ENCODE measurements at regions not wholly inside any gene's neighbourhood (a gene's known extent, or its start where the extent isn't known, plus 50 kb on each side); places are given as distances from the start of the nearest gene placed in this dataset.

DNA sequence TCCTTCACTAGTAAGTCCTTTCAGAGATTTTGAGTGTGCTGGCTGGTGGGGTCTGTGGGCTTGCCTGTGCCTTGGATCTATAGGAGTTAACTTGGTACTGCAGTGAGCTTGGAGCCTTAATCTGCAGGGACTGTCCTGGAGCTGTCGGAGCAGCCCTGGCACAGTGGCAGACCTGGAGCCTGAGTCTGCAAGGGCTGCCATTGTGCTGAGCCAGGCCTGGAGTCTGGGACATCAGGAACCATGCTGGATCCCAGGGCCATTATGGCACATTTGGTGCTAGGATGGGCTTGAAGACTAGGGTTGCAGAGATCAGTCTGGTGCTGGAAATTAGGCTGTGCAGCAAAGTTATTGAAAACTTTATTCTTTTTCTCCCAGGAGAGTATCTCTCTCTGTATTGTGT, 665.4 kb downstream of the METTL15 start:
- TF ChIP-seq ZNF37A (tag by site-specific recombination; IDR thresholded peaks at IDR 0.05), result no peak
- TF ChIP-seq ZNF561 (tag by site-specific recombination; IDR thresholded peaks at IDR 0.05; ENCODE audit: borderline replicate concordance), result no peak
- no peak for TF ChIP-seq ZNF19 (tag by site-specific recombination; IDR thresholded peaks at IDR 0.05; ENCODE audit: low read depth)
- no peak for TF ChIP-seq BCL11A (tag by site-specific recombination; IDR thresholded peaks at IDR 0.05; ENCODE audit: low read depth)
- CTCF ChIA-PET, result interaction anchor here (0.6 kb wide), 1 partner anchor 103 kb away, joined by 3 read pairs; no protein-coding TSS in a partner anchor
- no peaks in the 10 kb centered on the region for H3K36me3 ChIP-seq (ENCODE audit: control insufficient read depth in 2 of 2, insufficient read depth in 1 of 2, low read length in 2 of 2)
- no peak overlapping the region for H3K27ac ChIP-seq (ENCODE audit: extremely low read depth, low read depth, low read length)
- no peaks in the 10 kb centered on the region for H3K4me1 ChIP-seq (ENCODE audit: control insufficient read depth, insufficient read depth, low read length)
- POLR2A ChIA-PET, result no interaction called here
- H3K4me3 ChIP-seq (ENCODE audit: low read depth, low read length), result no peak overlapping the region
- no peaks in the 10 kb centered on the region for H3K9me3 ChIP-seq (ENCODE audit: control insufficient read depth, insufficient read depth, low read depth, low read length)

DNA sequence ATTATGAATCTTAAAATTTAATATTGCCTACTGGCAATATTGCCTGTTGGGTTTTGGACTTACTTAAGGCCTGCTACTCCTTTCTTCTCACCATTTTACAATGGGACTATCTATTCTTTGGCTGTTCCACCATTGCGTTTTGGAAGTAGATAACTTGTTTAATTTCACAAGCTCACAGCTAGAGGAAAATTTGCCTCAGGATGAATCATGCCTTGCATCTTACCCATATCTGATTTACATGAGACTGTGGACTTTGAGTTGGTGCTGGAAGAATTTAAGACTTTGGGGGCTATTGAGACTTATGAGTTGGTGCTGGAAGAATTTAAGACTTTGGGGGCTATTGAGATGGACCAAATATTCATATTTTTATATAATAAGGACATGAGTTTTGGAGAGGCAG, 662.6 kb downstream of the METTL15 start:
- ChIA-PET POLR2A (no interaction called here), CTCF (no interaction called here)
- Histone ChIP-seq H3K27ac (ENCODE audit: extremely low read depth, low read depth, low read length) (no peak overlapping the region), H3K36me3 (ENCODE audit: control insufficient read depth in 2 of 2, insufficient read depth in 1 of 2, low read length in 2 of 2) (no peaks in the 10 kb centered on the region), H3K9me3 (ENCODE audit: control insufficient read depth, insufficient read depth, low read depth, low read length) (no peaks in the 10 kb centered on the region), H3K4me3 (ENCODE audit: low read depth, low read length) (no peak overlapping the region), H3K4me1 (ENCODE audit: control insufficient read depth, insufficient read depth, low read length) (no peaks in the 10 kb centered on the region)
- TF ChIP-seq, protein P1, sequence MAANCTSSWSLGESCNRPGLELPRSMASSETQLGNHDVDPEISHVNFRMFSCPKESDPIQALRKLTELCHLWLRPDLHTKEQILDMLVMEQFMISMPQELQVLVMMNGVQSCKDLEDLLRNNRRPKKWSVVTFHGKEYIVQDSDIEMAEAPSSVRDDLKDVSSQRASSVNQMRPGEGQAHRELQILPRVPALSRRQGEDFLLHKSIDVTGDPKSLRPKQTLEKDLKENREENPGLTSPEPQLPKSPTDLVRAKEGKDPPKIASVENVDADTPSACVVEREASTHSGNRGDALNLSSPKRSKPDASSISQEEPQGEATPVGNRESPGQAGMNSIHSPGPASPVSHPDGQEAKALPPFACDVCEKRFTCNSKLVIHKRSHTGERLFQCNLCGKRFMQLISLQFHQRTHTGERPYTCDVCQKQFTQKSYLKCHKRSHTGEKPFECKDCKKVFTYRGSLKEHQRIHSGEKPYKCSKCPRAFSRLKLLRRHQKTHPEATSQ (tag by site-specific recombination; IDR thresholded peaks at IDR 0.05), result no peak
- TF ChIP-seq, protein P2, sequence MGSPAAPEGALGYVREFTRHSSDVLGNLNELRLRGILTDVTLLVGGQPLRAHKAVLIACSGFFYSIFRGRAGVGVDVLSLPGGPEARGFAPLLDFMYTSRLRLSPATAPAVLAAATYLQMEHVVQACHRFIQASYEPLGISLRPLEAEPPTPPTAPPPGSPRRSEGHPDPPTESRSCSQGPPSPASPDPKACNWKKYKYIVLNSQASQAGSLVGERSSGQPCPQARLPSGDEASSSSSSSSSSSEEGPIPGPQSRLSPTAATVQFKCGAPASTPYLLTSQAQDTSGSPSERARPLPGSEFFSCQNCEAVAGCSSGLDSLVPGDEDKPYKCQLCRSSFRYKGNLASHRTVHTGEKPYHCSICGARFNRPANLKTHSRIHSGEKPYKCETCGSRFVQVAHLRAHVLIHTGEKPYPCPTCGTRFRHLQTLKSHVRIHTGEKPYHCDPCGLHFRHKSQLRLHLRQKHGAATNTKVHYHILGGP (tag by site-specific recombination; IDR thresholded peaks at IDR 0.05), result no peak
- TF ChIP-seq ZNF23 (tag by site-specific recombination; IDR thresholded peaks at IDR 0.05; ENCODE audit: borderline replicate concordance) (no peak), WT1 (tag by site-specific recombination; IDR thresholded peaks at IDR 0.05) (no peak), ZFP41 (tag by site-specific recombination; IDR thresholded peaks at IDR 0.05; ENCODE audit: borderline replicate concordance) (no peak), ZNF792 (tag by site-specific recombination; IDR thresholded peaks at IDR 0.05) (no peak), BCL11A (tag by site-specific recombination; IDR thresholded peaks at IDR 0.05; ENCODE audit: low read depth) (no peak), ZNF76 (tag by site-specific recombination; IDR thresholded peaks at IDR 0.05; ENCODE audit: borderline replicate concordance, low read depth) (no peak), ZNF391 (tag by site-specific recombination; IDR thresholded peaks at IDR 0.05; ENCODE audit: borderline replicate concordance, low read depth) (no peak), ZNF776 (tag by site-specific recombination; IDR thresholded peaks at IDR 0.05; ENCODE audit: borderline replicate concordance) (no peak), GFI1B (tag by site-specific recombination; IDR thresholded peaks at IDR 0.05) (no peak), ZNF155 (tag by site-specific recombination; IDR thresholded peaks at IDR 0.05) (no peak), ZNF302 (tag by site-specific recombination; IDR thresholded peaks at IDR 0.05; ENCODE audit: low read depth) (no peak), ZNF791 (tag by site-specific recombination; IDR thresholded peaks at IDR 0.05) (no peak), ZNF843 (tag by site-specific recombination; IDR thresholded peaks at IDR 0.05) (no peak)
- TF ChIP-seq, protein P3, sequence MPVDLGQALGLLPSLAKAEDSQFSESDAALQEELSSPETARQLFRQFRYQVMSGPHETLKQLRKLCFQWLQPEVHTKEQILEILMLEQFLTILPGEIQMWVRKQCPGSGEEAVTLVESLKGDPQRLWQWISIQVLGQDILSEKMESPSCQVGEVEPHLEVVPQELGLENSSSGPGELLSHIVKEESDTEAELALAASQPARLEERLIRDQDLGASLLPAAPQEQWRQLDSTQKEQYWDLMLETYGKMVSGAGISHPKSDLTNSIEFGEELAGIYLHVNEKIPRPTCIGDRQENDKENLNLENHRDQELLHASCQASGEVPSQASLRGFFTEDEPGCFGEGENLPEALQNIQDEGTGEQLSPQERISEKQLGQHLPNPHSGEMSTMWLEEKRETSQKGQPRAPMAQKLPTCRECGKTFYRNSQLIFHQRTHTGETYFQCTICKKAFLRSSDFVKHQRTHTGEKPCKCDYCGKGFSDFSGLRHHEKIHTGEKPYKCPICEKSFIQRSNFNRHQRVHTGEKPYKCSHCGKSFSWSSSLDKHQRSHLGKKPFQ (tag by site-specific recombination; IDR thresholded peaks at IDR 0.05), result no peak
- TF ChIP-seq, protein P4, sequence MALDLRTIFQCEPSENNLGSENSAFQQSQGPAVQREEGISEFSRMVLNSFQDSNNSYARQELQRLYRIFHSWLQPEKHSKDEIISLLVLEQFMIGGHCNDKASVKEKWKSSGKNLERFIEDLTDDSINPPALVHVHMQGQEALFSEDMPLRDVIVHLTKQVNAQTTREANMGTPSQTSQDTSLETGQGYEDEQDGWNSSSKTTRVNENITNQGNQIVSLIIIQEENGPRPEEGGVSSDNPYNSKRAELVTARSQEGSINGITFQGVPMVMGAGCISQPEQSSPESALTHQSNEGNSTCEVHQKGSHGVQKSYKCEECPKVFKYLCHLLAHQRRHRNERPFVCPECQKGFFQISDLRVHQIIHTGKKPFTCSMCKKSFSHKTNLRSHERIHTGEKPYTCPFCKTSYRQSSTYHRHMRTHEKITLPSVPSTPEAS (tag by site-specific recombination; IDR thresholded peaks at IDR 0.05), result no peak
- TF ChIP-seq, protein P5, sequence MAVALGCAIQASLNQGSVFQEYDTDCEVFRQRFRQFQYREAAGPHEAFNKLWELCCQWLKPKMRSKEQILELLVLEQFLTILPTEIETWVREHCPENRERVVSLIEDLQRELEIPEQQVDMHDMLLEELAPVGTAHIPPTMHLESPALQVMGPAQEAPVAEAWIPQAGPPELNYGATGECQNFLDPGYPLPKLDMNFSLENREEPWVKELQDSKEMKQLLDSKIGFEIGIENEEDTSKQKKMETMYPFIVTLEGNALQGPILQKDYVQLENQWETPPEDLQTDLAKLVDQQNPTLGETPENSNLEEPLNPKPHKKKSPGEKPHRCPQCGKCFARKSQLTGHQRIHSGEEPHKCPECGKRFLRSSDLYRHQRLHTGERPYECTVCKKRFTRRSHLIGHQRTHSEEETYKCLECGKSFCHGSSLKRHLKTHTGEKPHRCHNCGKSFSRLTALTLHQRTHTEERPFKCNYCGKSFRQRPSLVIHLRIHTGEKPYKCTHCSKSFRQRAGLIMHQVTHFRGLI (tag by site-specific recombination; IDR thresholded peaks at IDR 0.05), result no peak
- TF ChIP-seq, protein P6, sequence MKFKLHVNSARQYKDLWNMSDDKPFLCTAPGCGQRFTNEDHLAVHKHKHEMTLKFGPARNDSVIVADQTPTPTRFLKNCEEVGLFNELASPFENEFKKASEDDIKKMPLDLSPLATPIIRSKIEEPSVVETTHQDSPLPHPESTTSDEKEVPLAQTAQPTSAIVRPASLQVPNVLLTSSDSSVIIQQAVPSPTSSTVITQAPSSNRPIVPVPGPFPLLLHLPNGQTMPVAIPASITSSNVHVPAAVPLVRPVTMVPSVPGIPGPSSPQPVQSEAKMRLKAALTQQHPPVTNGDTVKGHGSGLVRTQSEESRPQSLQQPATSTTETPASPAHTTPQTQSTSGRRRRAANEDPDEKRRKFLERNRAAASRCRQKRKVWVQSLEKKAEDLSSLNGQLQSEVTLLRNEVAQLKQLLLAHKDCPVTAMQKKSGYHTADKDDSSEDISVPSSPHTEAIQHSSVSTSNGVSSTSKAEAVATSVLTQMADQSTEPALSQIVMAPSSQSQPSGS (tag by site-specific recombination; IDR thresholded peaks at IDR 0.05; ENCODE audit: low read depth), result no peak
